ENCODE measurements at regions not wholly inside any gene's neighbourhood (a gene's known extent, or its start where the extent isn't known, plus 50 kb on each side); places are given as distances from the start of the nearest gene placed in this dataset.

- no peaks in the 10 kb centered on the region for H3K36me3 ChIP-seq (replicated peaks in 1 of 2; ENCODE audit: control insufficient read depth in 1 of 2, insufficient read depth in 2 of 2, low read length in 1 of 2)
- H2AFZ ChIP-seq (ENCODE audit: low read depth), result no peak overlapping the region
- H3K4me2 ChIP-seq, result no peak overlapping the region
- no peaks in the 10 kb centered on the region for H3F3A ChIP-seq (replicated peaks; ENCODE audit: insufficient read depth)
- H3K27me3 ChIP-seq (ENCODE audit: insufficient read depth), result no peaks in the 10 kb centered on the region
- no peak overlapping the region for H3K4me3 ChIP-seq (ENCODE audit: low read depth in 2 of 2, low read length in 1 of 2)
- DNase-seq, result no peak
- no peaks in the 10 kb centered on the region for H3K79me2 ChIP-seq (ENCODE audit: insufficient read depth)
- H3K27ac ChIP-seq (ENCODE audit: low read depth in 2 of 2, low read length in 1 of 2), result peak overlapping the region; percentile 75 to 82
- H3K9me2 ChIP-seq, result no peaks in the 10 kb centered on the region
- CTCF ChIA-PET, result no interaction called here
- H3K9ac ChIP-seq, result peak overlapping the region; percentile 37; the same call in 1 of the 2 replicates
- no peaks in the 10 kb centered on the region for H3K9me3 ChIP-seq
- POLR2A ChIA-PET, result no interaction called here
- no peaks in the 10 kb centered on the region for H4K20me1 ChIP-seq (ENCODE audit: insufficient read depth)
- H3K4me1 ChIP-seq (ENCODE audit: control insufficient read depth in 1 of 2, insufficient read depth in 2 of 2, low read depth in 1 of 2, low read length in 1 of 2), result peaks cover 0 to 19% of the 10 kb centered on the region in 2 experiments; a peak in 2 of 4 replicates
- TF ChIP-seq PBX3 (IDR thresholded peaks at IDR 0.05) (peak; percentile 80), GABPA (IDR thresholded peaks at IDR 0.05; ENCODE audit: low read depth) (peak; percentile 20; the same call in 1 of the 2 replicates), CTCF (IDR thresholded peaks at IDR 0.05) (no peak), POLR2AphosphoS5 (IDR thresholded peaks at IDR 0.05; ENCODE audit: low read depth, low read length) (peak; percentile 42; the same call in 1 of the 2 replicates), RAD21 (IDR thresholded peaks at IDR 0.05; ENCODE audit: low read length) (no peak), JUND (IDR thresholded peaks at IDR 0.05) (peak; percentile 84), USF1 (IDR thresholded peaks at IDR 0.05; ENCODE audit: borderline replicate concordance, low read depth) (no peak), IRF3 (IDR thresholded peaks at IDR 0.05; ENCODE audit: low read depth, low read length) (no peak), GATA2 (CRISPR knock-in tag; IDR thresholded peaks at IDR 0.05) (no peak), TCF12 (IDR thresholded peaks at IDR 0.05) (peak; percentile 88), MEF2A (IDR thresholded peaks at IDR 0.05; ENCODE audit: borderline replicate concordance, low read depth) (peak; percentile 37; the same call in 1 of the 2 replicates), SMC3 (IDR thresholded peaks at IDR 0.05; ENCODE audit: low read depth, low read length) (no peak), EZH2phosphoT487 (IDR thresholded peaks at IDR 0.05; ENCODE audit: borderline replicate concordance, low read depth) (no peak), CHD2 (IDR thresholded peaks at IDR 0.05; ENCODE audit: low read length, partially characterized antibody) (no peak), FOSL2 (IDR thresholded peaks at IDR 0.05; ENCODE audit: borderline replicate concordance, low read depth) (peak; percentile 68), MAX (IDR thresholded peaks at IDR 0.05; ENCODE audit: low read depth) (0 out of 2 replicates have a peak, but pooled peaks have one; percentile 19), USF2 (IDR thresholded peaks at IDR 0.05; ENCODE audit: borderline replicate concordance, low read depth, low read length) (no peak), FOXM1 (IDR thresholded peaks at IDR 0.05; ENCODE audit: low read depth) (peak; percentile 88), NRF1 (IDR thresholded peaks at IDR 0.05; ENCODE audit: low read depth, low read length) (no peak), RFX5 (IDR thresholded peaks at IDR 0.05; ENCODE audit: low read length) (no peak), ELF1 (IDR thresholded peaks at IDR 0.05) (no peak), TAF1 (IDR thresholded peaks at IDR 0.05; ENCODE audit: borderline replicate concordance, low read depth, low read length) (no peak), RXRA (IDR thresholded peaks at IDR 0.05; ENCODE audit: borderline replicate concordance, low read depth) (peak; percentile 83; the same call in 1 of the 2 replicates), SIN3A (IDR thresholded peaks at IDR 0.05; ENCODE audit: borderline replicate concordance, low read depth, low read length) (no peak), TEAD4 (IDR thresholded peaks at IDR 0.05; ENCODE audit: borderline replicate concordance, insufficient read depth) (peak; percentile 92), YY1 (IDR thresholded peaks at IDR 0.05; ENCODE audit: low read depth) (no peak), RCOR1 (IDR thresholded peaks at IDR 0.05; ENCODE audit: low read length) (no peak), NFIC (IDR thresholded peaks at IDR 0.05; ENCODE audit: borderline replicate concordance) (peak; percentile 61), ZBTB33 (IDR thresholded peaks at IDR 0.05; ENCODE audit: borderline replicate concordance, low read depth) (0 out of 2 replicates have a peak, but pooled peaks have one; percentile 29)
Measured at GRCh38 chr6:133099573-133099972, 141.6 kb upstream of the EYA4 start.

Data from SK-N-SH (cell line).